ENCODE measurements at regions not wholly inside any gene's neighbourhood (a gene's known extent, or its start where the extent isn't known, plus 50 kb on each side); places are given as distances from the start of the nearest gene placed in this dataset.

- DNase-seq (ENCODE audit: low read depth, low spot score), result no peak
Measured at GRCh38 chr17:73924114-73924908, 279.2 kb upstream of the RPL38 start.

DNA sequence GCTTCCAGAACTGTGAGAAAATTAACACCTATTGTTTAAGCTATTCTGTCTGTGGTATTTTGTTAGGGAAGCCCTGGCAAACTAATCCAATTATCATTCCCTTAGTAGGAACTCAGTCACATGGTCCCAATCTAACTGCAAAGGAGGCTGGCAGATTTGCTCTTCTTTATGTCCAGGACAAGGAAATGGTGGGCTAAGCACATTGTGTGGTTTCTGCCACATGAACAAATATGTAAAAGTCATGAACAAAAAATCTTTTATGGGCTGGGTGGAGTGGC lies 278.6 kb upstream of the RPL38 start:
- DNase-seq (ENCODE audit: low read depth, low spot score), result no peak

DNA sequence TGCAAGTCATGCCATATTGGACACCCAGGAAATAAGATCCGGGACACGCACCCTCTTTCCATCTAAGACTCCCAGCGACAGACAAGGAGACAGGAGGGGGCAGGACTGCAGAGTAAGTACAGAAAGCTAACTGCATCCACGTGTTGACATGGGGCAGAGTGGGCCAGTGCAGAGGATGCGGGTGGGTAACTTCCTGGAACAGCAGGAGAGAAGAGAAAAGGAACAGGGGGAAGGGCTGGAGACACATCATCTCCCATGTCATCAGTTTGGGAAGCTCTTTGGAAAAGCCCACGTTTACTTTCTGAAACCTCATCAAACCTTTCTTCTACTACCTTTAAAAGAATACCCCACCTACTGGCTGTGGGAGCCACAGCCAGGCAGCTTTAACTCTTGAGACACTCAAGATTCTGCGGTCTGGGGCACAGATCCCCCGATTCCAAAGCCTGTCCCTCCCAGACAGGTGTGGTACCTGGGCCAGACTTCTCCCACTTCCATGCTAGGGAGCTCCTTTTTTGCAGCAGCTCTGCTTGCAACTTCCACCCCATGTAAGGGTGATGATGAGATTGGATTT lies 273.5 kb upstream of the RPL38 start:
- DNase-seq (ENCODE audit: low read depth, low spot score), result no peak

- DNase-seq (ENCODE audit: low read depth, low spot score), result no peak
Measured at GRCh38 chr17:73932216-73932749, 271.2 kb upstream of the RPL38 start.

GRCh38 chr17:73933164-73933766 lies 270.2 kb upstream of the RPL38 start:
- DNase-seq (ENCODE audit: low read depth, low spot score), result no peak

DNA sequence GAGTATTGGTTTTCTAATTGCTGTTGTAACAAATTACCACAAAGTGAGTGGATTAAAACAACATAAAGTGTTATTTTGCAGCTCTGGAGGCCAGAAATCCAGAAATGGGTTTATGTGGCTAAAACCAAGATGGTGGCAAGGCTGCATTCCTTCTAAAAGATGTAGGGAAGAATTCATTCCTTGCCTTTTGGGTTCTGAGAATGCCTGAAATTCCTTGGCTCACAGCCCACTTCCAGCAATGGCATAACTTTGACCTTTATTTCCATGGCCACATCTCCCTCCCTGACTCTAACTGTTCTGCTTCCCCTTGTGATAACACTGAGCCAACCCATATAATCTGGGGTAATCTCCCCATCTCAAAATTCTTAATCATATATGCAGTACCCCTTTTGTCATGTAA lies 269.6 kb upstream of the RPL38 start:
- DNase-seq (ENCODE audit: low read depth, low spot score), result no peak

DNA sequence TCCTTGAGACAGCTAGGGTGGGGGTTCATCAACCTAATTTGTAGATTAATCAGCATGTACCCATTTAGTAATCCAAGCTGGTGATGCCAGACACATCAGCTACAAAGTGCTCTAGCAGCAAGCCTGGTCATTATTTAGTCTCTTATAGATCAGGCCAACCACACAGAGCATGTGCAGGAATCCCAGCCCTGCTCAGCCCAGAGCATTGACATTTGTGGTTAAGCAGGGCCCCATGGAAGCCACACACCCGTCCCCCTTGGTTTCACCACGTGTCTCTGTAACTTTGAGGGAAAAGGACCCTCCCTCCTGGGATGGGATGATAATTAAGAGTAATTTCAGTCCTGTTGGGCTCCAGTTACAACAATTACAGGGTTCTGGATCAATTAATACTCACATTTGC lies 268.8 kb upstream of the RPL38 start:
- DNase-seq (ENCODE audit: low read depth, low spot score), result no peak

DNA sequence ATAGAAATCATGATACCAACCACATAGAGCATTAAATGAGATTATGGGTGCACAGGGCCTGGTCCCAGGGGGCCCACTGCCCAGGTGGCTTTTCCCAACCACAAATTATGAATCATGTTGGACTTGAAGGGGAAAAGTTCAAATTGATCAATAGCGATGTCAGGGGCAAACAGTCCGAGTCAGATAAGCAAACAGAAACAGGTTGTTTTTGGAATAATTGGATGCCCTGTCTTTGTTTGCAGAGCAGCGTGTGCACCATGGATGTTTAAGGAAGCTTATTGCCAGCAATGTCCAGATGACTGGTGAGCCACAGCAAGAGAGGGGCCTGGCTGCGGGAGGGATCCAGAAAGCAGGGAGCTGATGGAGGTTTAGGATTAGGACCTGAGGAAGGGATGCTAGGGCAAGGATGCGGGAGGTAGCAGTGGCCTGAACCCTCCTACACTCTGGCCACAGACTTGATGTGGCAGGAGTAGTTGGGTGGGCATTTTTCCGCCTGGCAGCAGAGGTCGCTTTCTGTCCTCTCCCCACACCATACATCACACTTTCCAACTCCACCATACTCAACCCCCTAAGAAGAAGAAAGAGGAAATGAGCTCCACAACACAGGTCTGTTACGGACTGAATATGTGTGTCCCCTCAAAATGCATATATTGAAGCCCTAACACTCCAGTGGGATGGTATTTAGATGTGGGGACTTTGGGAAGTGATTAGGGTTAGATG lies 266.4 kb upstream of the RPL38 start:
- DNase-seq (ENCODE audit: low read depth, low spot score), result no peak

DNA sequence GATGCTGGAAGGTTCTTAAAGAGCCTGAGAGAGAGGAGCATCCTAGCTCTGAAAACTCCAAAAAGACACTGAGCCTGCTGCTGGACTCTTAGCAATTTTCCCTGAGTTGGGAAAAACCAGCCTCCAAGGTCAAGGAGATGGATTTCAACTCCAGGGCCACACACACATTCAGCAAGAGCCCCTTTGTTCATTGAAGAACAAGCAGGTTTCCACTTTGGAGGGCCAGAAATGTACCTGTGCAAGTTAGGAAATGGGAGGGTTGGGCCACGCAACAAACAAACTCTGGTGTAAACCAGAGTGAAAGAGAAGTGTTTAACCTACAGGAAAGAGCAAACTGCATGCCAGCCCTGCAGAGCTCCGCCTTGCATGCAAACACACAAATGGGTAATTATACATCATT lies 264.8 kb upstream of the RPL38 start:
- DNase-seq (ENCODE audit: low read depth, low spot score), result no peak

DNA sequence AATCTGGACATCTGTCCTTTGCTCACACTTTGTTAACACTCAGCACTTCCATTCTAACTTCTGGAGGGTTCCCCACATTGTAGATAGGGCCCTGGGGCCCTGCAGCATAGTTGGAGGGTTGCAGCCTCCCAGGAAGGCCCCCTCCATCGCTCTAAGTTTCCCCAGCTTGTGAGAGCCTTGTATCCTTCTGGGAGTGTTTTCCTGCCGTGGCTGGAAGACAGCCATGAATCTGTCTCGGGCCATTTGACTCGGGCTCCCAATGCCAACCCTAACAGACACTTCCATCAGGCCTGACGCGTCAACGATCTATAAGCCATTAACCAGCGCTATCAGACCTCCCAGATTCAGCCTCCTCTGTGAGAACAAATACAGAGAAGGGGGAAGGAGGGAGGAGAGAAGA lies 263.7 kb upstream of the RPL38 start:
- DNase-seq (ENCODE audit: low read depth, low spot score), result no peak

GRCh38 chr17:73940511-73940910 lies 263.0 kb upstream of the RPL38 start:
- DNase-seq (ENCODE audit: low read depth, low spot score), result no peak

- no peak for DNase-seq (ENCODE audit: low read depth, low spot score)
Measured at GRCh38 chr17:73941919-73942530, 261.5 kb upstream of the RPL38 start.

DNA sequence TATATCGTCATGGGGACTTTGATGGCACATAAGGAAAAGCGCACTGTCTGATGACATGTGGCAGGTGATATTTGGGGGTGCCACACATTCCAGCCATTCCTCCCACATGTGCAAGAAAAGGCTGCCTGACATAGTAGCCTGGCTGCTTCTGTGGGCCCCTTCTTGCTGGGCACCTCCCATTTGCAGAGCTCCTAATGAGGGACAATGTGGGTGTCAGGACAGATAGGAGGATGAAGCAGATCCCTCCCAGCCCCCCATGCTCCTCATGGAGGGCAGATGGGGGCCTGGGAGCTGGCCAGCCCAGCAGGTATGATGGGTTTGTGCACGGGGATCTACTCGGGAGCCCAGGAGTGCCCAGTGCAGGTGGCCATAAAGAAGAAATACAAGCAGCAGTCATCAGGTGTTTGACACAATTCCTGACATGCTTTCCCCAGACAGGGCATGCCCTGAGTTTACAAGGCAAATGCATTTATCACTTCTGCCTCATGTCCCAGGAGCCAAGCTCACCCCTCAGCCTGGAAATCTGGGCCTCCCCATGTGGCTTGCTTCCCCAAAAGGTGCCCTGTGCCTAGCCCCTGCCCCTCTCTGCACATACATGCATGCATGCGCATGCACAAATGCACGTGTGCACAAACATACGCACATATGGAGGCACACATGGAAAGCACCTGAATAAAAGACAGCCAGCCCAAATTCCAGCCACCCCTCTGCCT lies 260.6 kb upstream of the RPL38 start:
- no peak for DNase-seq (ENCODE audit: low read depth, low spot score)

GRCh38 chr17:73943416-73944110 lies 259.9 kb upstream of the RPL38 start:
- no peak for DNase-seq (ENCODE audit: low read depth, low spot score)

- no peak for DNase-seq (ENCODE audit: low read depth, low spot score)
Measured at GRCh38 chr17:73944366-73944765, 259.1 kb upstream of the RPL38 start.

- no peak for DNase-seq (ENCODE audit: low read depth, low spot score)
Measured at GRCh38 chr17:73947281-73947965, 256.1 kb upstream of the RPL38 start.

GRCh38 chr17:73947966-73948355 lies 255.5 kb upstream of the RPL38 start:
- no peak for DNase-seq (ENCODE audit: low read depth, low spot score)

DNA sequence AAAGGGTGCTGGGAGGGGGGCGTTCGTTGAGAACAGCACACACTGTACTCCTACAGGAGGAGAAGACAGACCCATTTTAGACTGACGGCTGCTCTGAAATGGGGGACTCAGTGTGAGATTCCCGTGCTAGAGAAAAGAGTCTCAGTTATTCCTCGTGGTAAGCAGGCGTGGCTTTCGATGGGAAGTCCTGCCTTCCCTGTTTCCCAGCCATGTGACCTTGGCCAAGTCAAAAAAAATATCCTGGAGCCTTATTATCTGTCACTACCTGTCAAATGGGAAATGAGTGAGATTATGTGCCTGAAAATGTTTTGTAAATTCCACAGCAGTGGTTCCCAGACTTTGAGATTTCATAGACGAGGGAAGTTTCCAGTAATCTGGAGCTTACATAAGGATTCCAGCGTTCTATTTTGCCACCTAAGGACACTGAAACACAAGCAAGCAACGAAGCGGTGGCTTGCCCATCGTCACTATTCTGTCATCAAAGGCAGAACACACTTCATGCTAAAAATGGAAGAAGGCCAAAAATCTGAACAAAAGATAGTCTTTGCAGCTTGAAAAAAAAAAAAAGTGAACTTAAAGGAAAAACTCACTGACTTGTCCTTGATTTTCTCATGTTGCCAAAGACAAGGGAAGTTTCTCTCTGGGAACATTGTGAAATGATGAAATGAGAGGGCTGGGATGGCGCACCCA lies 253.4 kb upstream of the RPL38 start:
- no peak for DNase-seq (ENCODE audit: low read depth, low spot score)

DNA sequence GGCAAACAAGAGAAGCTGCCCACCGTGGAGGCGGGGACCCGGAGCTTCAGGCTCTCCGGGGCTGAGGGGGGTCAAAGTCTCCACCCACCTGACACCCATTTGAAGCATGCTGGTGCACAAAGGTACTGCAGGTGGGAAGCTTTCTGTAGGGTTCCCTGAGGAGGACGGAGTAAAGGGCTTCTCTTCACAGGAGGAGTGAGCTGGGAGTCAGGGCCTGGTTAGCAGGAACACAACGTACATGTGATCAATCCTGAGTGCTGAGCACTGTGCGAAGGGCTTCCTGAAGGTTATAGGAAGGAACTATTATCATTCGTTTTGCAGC lies 252.9 kb upstream of the RPL38 start:
- no peak for DNase-seq (ENCODE audit: low read depth, low spot score)

GRCh38 chr17:73952082-73952479 lies 251.4 kb upstream of the RPL38 start:
- DNase-seq (ENCODE audit: low read depth, low spot score), result no peak

Measured in activated naive CD8-positive, alpha-beta T cell treated with anti-CD3 and anti-CD28 coated beads, Interleukin-2, amount 50 U/mL, for 16 hours (primary cell).